ENCODE measurements at regions not wholly inside any gene's neighbourhood (a gene's known extent, or its start where the extent isn't known, plus 50 kb on each side); places are given as distances from the start of the nearest gene placed in this dataset.
A peak's percentile ranks its signal among the peaks of the same experiment; 100 is the strongest.

DNA sequence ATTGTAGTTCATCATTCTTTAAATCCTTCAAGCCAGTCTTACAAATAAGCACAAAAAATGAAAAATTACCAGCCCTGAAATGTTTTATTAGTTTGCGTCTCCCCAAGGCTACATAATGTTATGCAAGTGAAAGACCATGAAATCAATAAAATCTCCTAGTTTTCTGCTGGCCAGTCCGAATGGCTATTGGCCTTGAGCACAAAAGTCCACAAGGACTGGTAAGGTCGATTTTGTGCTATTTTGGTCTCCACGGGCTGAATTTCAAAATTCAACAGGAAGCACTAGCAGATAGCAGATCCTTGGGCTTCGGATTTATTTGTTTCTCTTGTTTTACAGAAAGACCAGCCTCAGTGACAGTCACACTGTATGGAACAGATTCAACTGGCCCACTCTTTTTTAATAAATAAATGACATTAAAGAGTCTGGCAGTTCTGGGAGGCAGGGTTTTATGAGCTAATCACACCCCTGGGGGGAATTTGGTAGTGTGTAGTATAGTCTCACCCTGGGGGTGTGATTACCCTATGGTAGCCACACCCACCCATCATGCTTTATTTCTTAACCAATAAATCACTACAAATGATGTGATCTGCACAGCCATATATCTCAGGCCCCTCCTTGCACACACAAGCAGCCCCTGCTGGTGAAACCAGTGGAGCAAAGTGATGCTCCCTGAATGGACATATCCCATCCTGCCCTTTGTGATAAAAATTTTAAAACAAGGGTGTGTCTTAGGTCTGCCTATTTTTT is 51.1 kb upstream of the TMEM33 start:
- H3K4me3 Mint-ChIP-seq = peak overlapping the region in 1 of 3 experiments; percentile 56
- H3K36me3 Mint-ChIP-seq (ENCODE audit: low read depth) = no peaks in the 10 kb centered on the region
- peaks cover 25% of the 10 kb centered on the region for H3K4me1 Mint-ChIP-seq
- no peaks in the 10 kb centered on the region for H3K9me3 Mint-ChIP-seq
- H3K27ac Mint-ChIP-seq = no peak overlapping the region
- peaks cover 90% of the 10 kb centered on the region for H3K27me3 Mint-ChIP-seq (ENCODE audit: low read depth)
- TF ChIP-seq, protein P1, sequence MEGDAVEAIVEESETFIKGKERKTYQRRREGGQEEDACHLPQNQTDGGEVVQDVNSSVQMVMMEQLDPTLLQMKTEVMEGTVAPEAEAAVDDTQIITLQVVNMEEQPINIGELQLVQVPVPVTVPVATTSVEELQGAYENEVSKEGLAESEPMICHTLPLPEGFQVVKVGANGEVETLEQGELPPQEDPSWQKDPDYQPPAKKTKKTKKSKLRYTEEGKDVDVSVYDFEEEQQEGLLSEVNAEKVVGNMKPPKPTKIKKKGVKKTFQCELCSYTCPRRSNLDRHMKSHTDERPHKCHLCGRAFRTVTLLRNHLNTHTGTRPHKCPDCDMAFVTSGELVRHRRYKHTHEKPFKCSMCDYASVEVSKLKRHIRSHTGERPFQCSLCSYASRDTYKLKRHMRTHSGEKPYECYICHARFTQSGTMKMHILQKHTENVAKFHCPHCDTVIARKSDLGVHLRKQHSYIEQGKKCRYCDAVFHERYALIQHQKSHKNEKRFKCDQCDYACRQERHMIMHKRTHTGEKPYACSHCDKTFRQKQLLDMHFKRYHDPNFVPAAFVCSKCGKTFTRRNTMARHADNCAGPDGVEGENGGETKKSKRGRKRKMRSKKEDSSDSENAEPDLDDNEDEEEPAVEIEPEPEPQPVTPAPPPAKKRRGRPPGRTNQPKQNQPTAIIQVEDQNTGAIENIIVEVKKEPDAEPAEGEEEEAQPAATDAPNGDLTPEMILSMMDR (IDR thresholded peaks at IDR 0.05; ENCODE audit: unreplicated experiment in 3 of 3) = peak in 1 of 3 experiments; percentile 13

DNA sequence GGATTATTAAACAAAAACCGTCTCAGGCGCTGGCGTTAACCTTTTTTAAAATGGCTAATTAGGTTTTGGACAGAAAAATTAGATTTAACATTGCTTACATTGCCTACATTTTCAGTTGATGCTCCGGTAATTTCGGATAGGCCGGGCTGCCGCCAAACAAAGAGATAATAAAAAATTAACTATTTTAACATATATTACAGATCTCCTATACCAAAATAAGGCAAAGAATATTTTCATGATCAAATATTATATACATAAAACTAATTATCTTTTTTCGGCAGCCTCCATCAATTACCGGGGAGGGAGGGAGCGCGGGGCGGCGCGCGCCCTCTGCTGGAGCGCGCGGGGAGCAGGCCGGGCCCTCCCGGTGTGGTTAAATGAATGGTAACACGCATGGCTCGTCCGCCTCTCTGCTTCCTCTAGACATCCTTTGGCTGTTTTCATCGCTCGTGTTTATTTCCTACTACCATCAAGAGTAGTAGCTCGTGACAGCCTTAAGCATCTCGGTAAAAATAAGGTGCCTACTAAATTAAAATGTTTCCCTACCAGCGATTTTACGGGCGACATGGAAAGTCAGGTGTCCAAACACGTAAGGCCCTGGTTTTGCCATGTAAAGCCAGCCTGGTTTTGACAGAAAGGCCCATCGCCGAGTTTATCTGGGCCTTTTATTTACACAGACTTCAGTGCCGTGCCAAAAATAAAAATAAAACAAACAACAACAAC is 52.4 kb upstream of the TMEM33 start:
- Mint-ChIP-seq H3K9me3 (no peaks in the 10 kb centered on the region), H3K36me3 (ENCODE audit: low read depth) (no peaks in the 10 kb centered on the region), H3K27ac (no peak overlapping the region), H3K4me1 (peaks cover 25% of the 10 kb centered on the region), H3K27me3 (ENCODE audit: low read depth) (peaks cover 100% of the 10 kb centered on the region), H3K4me3 (peak overlapping the region; percentile 65 to 77 (median 74))
- TF ChIP-seq, protein P1 (IDR thresholded peaks at IDR 0.05; ENCODE audit: unreplicated experiment in 3 of 3) = peak; percentile 96 to 99 (median 97)

DNA sequence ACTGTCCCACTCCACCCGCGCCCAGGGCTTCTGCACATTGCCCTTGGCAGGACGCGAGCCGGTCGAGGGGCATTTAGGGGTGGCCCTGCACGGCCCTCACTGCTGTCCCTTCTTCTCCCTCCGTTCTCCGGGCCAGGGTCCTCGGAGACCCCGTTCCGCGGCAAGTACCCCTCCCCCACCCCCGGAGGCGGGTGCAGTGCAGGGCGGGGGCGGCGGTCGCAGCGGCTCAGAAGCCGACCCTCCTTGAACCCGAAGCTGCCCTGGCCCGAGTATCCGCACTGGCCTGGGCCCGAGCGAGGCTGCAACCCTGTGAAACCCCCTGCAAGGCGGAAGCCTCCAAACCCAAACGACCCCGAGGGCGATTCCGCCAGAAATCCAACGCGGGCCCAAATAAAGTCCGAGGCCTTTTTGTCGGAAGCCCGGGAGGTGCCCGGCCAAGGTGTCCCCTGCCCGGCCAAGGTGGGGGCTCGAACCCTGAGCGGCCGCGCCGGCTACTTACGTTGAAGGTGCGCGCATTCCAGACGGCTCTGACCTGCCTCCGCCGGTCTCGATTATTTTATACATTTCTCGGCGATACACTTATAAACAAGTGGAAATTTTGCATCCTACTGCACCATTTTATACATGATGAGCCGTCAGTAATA is 53.1 kb upstream of the TMEM33 start:
- peaks cover 100% of the 10 kb centered on the region for H3K27me3 Mint-ChIP-seq (ENCODE audit: low read depth)
- TF ChIP-seq, protein P1 (IDR thresholded peaks at IDR 0.05; ENCODE audit: unreplicated experiment in 3 of 3) = no peak
- H3K4me1 Mint-ChIP-seq = peaks cover 25% of the 10 kb centered on the region
- no peak overlapping the region for H3K27ac Mint-ChIP-seq
- peak overlapping the region; percentile 65 to 77 (median 74) for H3K4me3 Mint-ChIP-seq
- peaks cover 2% of the 10 kb centered on the region for H3K9me3 Mint-ChIP-seq
- H3K36me3 Mint-ChIP-seq (ENCODE audit: low read depth) = no peaks in the 10 kb centered on the region

DNA sequence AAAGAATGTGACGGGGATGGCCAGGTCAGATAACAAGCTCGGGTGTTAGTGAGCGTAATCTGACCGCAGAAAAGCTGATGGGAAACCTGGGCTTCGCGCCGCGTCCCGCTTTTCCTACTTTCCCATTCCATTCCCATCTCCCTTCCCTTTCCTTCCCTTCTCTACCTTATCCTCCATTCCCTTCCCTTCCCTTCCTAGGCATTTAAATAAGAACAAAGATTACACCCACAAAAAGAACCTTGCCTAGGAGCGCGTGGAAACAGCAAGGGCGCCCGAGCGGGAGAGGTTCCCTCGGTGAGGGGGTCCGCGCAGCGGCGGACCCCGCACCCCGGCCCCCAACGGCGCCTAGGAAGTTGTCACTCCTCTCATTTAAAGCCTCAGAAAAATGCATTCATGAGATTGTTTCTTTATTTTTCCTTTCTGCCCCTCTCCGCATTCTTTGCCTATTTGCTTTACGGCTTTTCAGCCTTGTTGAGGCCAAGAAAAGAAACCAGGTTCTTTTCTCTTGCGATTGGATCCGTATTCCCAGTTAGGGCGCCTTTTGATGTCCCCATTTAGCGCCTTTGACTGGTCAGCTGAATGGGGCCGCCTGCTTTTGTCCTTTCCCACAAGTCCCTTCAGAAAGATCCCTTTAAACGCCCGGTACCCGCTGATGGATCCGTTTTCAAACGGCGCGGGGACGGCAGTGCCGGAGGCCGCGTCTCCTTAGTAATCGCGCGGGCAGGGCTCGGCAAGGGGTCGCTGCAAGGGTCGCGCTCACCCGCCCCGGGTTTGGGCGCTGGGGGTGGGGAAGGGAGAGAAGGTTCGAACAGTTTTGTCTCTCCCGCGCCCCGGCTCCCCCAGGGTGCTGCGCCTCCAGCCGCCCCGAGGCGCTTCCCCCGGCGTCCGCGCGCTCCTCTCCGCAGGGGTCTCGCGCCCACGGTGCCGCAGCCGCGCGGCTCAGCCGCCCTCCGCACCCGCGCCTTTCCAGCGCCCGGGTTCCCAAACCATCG is 54.1 kb upstream of the TMEM33 start:
- Mint-ChIP-seq H3K4me1 (peaks cover 25% of the 10 kb centered on the region), H3K4me3 (peak overlapping the region; percentile 77 to 78 (median 78)), H3K27ac (no peak overlapping the region), H3K9me3 (peaks cover 4% of the 10 kb centered on the region), H3K27me3 (ENCODE audit: low read depth) (peaks cover 100% of the 10 kb centered on the region), H3K36me3 (ENCODE audit: low read depth) (no peaks in the 10 kb centered on the region)
- TF ChIP-seq, protein P1 (IDR thresholded peaks at IDR 0.05; ENCODE audit: unreplicated experiment in 3 of 3) = no peak

DNA sequence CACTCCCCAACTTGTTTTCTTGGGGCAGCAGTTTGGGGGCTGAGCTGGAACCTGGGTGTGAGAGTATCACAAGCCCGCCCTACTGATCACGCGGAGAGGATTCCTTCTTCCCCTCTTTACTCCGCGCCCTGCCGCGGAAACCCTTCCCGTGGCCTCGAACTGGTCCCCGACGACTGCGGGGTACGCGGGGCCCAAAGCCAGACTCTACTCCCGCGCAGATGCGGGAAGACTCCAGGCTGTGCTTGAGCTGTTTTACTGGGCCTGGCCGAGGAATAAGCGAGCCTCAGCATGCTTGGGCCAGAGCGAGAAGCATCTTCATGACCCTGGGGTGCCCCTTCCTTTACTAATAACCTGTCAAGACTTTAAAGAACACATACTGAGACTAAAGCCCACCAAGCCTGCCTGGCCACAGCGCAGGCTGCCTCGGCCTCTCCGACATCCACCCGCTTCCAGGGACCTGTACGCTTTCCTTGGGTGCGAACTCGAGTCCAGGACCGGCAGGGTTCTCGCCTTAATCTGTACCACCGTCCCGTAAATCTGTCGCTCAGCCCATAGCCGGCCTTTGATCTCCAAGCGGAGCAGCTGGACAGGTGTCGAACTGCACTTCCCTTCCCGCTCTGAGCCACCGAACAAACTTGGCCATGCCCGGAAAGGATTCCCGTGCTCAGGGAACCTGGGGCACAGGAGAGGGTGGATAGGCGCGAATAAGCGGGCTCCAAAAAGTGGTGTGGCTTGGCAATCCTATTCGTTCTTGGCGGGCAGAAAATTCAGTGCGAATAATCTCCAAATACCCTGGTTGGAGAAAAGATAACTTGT is 55.0 kb upstream of the TMEM33 start:
- H3K9me3 Mint-ChIP-seq = peaks cover 8% of the 10 kb centered on the region
- H3K36me3 Mint-ChIP-seq (ENCODE audit: low read depth) = no peaks in the 10 kb centered on the region
- peak overlapping the region; percentile 62 to 78 (median 75) for H3K4me3 Mint-ChIP-seq
- H3K4me1 Mint-ChIP-seq = peaks cover 25% of the 10 kb centered on the region
- TF ChIP-seq, protein P1 (IDR thresholded peaks at IDR 0.05; ENCODE audit: unreplicated experiment in 3 of 3) = no peak
- H3K27ac Mint-ChIP-seq = no peak overlapping the region
- H3K27me3 Mint-ChIP-seq (ENCODE audit: low read depth) = peaks cover 100% of the 10 kb centered on the region

Measured in nephron (organoid).